ENCODE measurements at regions not wholly inside any gene's neighbourhood (a gene's known extent, or its start where the extent isn't known, plus 50 kb on each side); places are given as distances from the start of the nearest gene placed in this dataset.

DNA sequence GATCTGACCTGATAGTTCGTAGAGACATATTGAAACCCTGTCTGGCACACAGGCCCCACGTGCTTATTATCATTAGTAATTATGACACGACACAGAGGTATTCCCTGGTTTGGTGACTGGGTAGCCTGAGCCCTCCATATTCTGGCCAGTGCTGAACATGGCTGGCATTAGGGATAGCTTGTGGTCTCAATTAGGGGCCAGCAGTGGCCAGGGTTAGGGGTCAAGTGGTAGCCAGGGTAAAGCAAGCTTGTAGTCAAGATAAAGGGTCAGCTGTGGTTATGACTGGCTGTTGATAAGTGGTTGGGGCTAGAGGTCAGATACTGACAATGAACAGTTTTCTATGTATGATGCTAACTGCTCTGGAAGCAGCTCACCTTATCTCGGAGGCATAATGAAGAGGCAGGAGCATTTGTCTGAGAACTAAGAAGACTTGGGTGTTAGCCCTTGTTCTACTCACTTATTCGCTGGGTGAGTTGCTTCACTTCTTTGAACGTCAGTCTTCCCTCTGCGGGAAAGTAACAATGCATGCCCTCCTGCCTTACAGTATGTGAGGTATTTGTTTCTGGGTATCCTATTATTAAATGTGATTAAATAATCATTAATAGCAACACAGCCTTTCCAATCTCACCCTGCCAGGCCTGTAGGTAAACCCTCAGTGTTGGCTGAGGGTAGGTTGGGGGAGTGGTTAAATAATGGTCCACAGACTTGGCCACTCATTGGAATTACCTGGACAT lies 66.7 kb downstream of the VEGFA start:
- TF ChIP-seq CTCF (IDR thresholded peaks at IDR 0.05) (no peak), TCF7L2 (IDR thresholded peaks at IDR 0.05; ENCODE audit: low read depth, low read length) (no peak)
- TF ChIP-seq, protein P1, sequence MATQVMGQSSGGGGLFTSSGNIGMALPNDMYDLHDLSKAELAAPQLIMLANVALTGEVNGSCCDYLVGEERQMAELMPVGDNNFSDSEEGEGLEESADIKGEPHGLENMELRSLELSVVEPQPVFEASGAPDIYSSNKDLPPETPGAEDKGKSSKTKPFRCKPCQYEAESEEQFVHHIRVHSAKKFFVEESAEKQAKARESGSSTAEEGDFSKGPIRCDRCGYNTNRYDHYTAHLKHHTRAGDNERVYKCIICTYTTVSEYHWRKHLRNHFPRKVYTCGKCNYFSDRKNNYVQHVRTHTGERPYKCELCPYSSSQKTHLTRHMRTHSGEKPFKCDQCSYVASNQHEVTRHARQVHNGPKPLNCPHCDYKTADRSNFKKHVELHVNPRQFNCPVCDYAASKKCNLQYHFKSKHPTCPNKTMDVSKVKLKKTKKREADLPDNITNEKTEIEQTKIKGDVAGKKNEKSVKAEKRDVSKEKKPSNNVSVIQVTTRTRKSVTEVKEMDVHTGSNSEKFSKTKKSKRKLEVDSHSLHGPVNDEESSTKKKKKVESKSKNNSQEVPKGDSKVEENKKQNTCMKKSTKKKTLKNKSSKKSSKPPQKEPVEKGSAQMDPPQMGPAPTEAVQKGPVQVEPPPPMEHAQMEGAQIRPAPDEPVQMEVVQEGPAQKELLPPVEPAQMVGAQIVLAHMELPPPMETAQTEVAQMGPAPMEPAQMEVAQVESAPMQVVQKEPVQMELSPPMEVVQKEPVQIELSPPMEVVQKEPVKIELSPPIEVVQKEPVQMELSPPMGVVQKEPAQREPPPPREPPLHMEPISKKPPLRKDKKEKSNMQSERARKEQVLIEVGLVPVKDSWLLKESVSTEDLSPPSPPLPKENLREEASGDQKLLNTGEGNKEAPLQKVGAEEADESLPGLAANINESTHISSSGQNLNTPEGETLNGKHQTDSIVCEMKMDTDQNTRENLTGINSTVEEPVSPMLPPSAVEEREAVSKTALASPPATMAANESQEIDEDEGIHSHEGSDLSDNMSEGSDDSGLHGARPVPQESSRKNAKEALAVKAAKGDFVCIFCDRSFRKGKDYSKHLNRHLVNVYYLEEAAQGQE (IDR thresholded peaks at IDR 0.05; ENCODE audit: insufficient read depth in 1 of 2, low read depth in 2 of 2, low read length in 1 of 2): no peak

Measured in Panc1 (cell line).